Astrocyte of the cerebellum (primary cell): ENCODE measurements at regions not wholly inside any gene's neighbourhood (a gene's known extent, or its start where the extent isn't known, plus 50 kb on each side); places are given as distances from the start of the nearest gene placed in this dataset.

ENCODE experiments used
- DNase-seq: peaks from one replicate; pipeline ENCODE4 v3.0.0-alpha.2; 2011; ENCODE audit warnings: low read depth
- H3K4me3 ChIP-seq: 2 replicates; pipeline ENCODE4 v1.5.1; 2011; ENCODE audit warnings: mild to moderate bottlenecking, low read depth, low read length, moderate library complexity
- CTCF ChIP-seq: IDR thresholded peaks from 2 replicates; pipeline ENCODE4 v1.5.1; 2012; ENCODE audit warnings: low read length, low read depth, moderate library complexity, mild to moderate bottlenecking; ENCODE audit errors: missing control alignments
- in situ Hi-C: cut with HindIII; loops from 2 replicates; pipeline ENCODE4 v1.10.0; 2017; ENCODE audit warnings: low sequenced_read_pairs

GRCh38 chr4:157787618-157788017, 385.2 kb downstream of the GASK1B start:
- in situ Hi-C loops, result no loop called here
- H3K4me3 ChIP-seq, result no peak overlapping the region
- no peak for DNase-seq
- no peak for TF ChIP-seq CTCF

- no peak overlapping the region for H3K4me3 ChIP-seq
- in situ Hi-C loops, result no loop called here
- no peak for DNase-seq
- TF ChIP-seq CTCF, result no peak
These were observed 391.5 kb downstream of the GASK1B start for GRCh38 chr4:157781361-157781760.

GRCh38 chr4:157779081-157779480, 393.7 kb downstream of the GASK1B start:
- in situ Hi-C loops, result no loop called here
- TF ChIP-seq CTCF, result no peak
- no peak overlapping the region for H3K4me3 ChIP-seq
- no peak for DNase-seq

- TF ChIP-seq CTCF, result no peak
- no peak overlapping the region for H3K4me3 ChIP-seq
- DNase-seq, result no peak
- in situ Hi-C loops, result no loop called here
These were observed 395.8 kb downstream of the GASK1B start for GRCh38 chr4:157776930-157777528.

GRCh38 chr4:157775971-157776370, 396.9 kb downstream of the GASK1B start:
- in situ Hi-C loops, result no loop called here
- no peak for TF ChIP-seq CTCF
- DNase-seq, result no peak
- H3K4me3 ChIP-seq, result no peak overlapping the region

- no peak overlapping the region for H3K4me3 ChIP-seq
- in situ Hi-C loops, result no loop called here
- DNase-seq, result no peak
- TF ChIP-seq CTCF, result no peak
These were observed 399.9 kb downstream of the GASK1B start for GRCh38 chr4:157772907-157773306.

GRCh38 chr4:157768419-157768818, 404.4 kb downstream of the GASK1B start:
- DNase-seq, result no peak
- no peak overlapping the region for H3K4me3 ChIP-seq
- no peak for TF ChIP-seq CTCF
- in situ Hi-C loops, result no loop called here
